ENCODE measurements at regions not wholly inside any gene's neighbourhood (a gene's known extent, or its start where the extent isn't known, plus 50 kb on each side); places are given as distances from the start of the nearest gene placed in this dataset.

GRCh38 chr6:14996892-14997291, 249.0 kb upstream of the JARID2 start (continued):
- TF ChIP-seq ZNF462 (CRISPR knock-in tag; IDR thresholded peaks at IDR 0.05) (no peak), CREB1 (CRISPR knock-in tag; IDR thresholded peaks at IDR 0.05; ENCODE audit: low read depth) (no peak), EZH2phosphoT487 (IDR thresholded peaks at IDR 0.05; ENCODE audit: unreplicated experiment) (no peak), NANOG (IDR thresholded peaks at IDR 0.05; ENCODE audit: borderline replicate concordance) (no peak), ETS1 (IDR thresholded peaks at IDR 0.05) (no peak), REST (IDR thresholded peaks at IDR 0.05; ENCODE audit: unreplicated experiment) (no peak), CTCF (conservative IDR thresholded peaks at IDR 0.05; ENCODE audit: low read depth in 2 of 2) (no peak), POLR2AphosphoS5 (IDR thresholded peaks at IDR 0.05; ENCODE audit: low read depth) (no peak), ZNF114 (CRISPR knock-in tag; IDR thresholded peaks at IDR 0.05) (no peak), JUNB (IDR thresholded peaks at IDR 0.05; ENCODE audit: unreplicated experiment) (no peak), STAT1 (IDR thresholded peaks at IDR 0.05; ENCODE audit: unreplicated experiment) (no peak)
